GM20000 (cell line): ENCODE measurements at regions not wholly inside any gene's neighbourhood (a gene's known extent, or its start where the extent isn't known, plus 50 kb on each side); places are given as distances from the start of the nearest gene placed in this dataset.

Source experiments
- DNase-seq: peaks from one replicate; pipeline ENCODE4 v3.0.0; 2012; ENCODE audit warnings: low spot score
- CTCF ChIP-seq: IDR thresholded peaks from 2 replicates; pipeline ENCODE4 v1.5.1; 2012; ENCODE audit warnings: mild to moderate bottlenecking, control low read depth; ENCODE audit errors: extremely low read depth, missing control alignments

GRCh38 chr2:117557626-117558025 is 256.9 kb upstream of the DDX18 start:
- TF ChIP-seq CTCF = no peak
- no peak for DNase-seq

- no peak for DNase-seq
- TF ChIP-seq CTCF = no peak
Observed at GRCh38 chr2:117562654-117563053, 251.8 kb upstream of the DDX18 start.

GRCh38 chr2:117571590-117572349 is 242.7 kb upstream of the DDX18 start:
- no peak for DNase-seq
- no peak for TF ChIP-seq CTCF

DNA sequence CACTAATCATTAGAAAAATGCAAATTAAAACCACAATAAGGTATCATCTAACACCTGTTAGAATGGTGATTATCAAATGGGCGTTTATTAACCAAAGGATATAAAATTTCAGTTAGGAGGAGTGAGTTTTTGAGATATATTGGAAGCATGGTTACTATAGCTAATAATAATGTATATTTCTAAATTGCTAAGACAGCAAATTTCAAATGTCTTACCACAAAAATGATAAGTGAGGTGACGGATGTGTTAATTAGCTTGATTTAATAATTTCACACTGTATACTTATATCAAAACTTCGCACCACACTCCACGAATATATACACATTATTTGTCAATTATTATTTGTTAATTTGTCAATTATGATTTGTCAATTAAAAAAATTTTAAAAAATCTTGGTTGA is 227.2 kb upstream of the DDX18 start:
- TF ChIP-seq CTCF = no peak
- DNase-seq = no peak

DNA sequence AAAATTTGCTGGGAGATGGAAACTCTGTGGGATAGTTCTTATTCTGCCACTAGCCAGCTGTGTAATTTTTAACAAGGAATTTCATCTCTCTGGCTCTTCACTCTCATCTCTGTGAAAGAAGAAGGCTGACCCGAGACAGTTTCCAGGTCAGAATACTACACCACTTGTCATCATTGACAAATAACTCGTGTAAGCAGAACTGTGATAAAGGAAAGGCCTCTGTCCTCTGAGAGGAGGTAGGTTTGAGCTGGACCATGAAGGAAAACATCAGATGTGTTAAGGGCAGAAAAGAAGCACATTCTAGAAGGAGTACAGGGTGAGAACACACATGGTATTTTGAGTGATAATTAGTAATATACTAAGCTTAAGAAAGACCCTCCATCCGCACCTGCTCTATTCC is 211.4 kb upstream of the DDX18 start:
- no peak for DNase-seq
- no peak for TF ChIP-seq CTCF

DNA sequence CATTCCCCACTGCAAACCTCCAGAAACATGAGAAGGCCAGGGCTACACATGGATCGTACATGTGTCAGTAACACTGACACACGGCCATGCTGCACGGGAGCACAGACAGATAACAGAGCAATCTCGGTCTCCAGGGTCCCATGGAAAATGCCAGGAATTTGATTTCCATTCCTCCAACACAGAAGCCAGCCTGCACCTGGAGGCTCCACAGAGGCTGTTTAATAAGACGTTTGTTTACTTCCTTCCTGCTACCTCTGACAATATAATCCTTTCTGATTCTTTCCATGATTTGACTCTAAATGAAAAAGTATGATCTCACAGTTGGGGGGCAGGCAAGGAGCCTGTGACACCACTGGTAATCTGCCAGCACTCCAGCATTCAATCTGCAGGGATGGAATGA is 210.9 kb upstream of the DDX18 start:
- TF ChIP-seq CTCF = no peak
- no peak for DNase-seq

DNA sequence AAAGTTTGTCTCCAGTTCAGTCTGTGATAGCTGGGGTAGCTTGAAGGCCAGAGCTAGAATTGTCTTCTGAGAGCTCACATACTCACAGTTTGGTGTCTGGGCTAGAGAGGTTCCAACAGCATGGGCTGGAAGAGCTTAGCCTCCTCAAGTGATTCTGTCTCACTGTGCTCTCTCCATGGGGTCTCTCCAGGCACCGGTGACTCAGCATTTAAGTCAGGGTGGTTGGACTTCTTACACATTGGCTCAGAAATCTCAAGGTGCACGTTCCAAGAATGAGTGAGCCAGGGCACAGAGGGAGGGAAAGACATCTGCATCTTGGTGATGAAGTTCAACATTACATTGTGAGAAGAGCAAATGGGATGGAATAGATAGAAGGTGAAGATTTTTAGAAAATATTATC is 207.3 kb upstream of the DDX18 start:
- no peak for DNase-seq
- no peak for TF ChIP-seq CTCF
